NCI-H2029 (cell line): ENCODE measurements at regions not wholly inside any gene's neighbourhood (a gene's known extent, or its start where the extent isn't known, plus 50 kb on each side); places are given as distances from the start of the nearest gene placed in this dataset.

ENCODE experiments used
- DNase-seq: peaks from one replicate; lab custom pipeline; 2025; lab: John Stamatoyannopoulos, UW

DNA sequence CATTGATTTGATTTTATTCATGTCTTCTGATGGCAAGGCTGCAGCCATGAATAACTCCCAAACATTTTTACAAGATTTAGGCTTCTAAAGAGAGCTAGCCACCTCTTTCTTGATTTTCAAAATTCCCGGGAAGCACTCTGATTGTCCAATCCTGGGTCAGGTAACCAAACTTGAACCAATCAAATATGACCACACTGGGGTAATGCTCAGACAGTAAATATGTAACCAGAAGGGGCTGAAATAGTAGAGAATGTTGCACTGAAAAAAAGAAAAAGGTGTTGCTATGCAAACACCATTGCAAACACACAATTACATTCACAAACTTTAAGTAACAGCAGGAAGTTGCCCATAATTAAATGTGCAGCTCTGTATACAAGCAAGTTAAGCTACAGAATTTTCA is 112.9 kb upstream of the IQCM start:
- no peak for DNase-seq

DNA sequence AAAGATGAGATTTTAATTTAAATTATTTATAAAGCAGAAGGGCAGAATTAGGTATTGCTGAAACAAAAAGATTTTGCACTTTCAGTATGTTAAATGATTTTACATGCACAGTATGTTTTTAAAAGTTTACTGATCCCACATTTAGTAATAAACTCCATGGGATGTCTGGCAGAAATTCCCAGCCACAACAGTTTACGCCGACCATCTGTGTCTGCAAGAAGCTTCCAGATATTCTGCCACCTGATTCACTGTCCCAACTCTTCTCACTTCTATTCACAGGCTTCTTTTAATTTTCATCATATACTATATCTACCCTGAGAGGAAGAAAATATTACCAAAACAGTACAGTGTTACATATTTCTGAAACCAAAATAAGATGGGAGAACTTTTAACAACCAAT is 115.8 kb upstream of the IQCM start:
- no peak for DNase-seq

DNA sequence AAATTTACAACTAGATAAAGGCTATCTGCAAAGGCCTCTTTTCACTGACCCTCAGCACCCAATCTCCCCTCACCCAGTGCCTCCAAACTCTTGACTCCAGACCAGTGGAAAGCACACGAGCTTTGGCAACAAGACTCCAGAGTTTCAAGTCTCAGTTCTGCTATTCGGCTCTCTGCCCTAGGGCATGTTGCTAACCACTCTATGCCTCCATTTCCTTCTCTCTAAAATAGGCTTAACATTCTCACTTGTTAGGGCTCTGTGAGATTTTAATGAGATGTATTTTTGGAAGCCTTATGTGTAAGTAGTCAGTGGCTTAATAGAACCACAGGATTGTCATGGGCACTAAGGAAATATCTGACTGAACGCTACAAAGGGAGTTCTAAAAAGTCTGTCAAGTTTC is 116.5 kb upstream of the IQCM start:
- DNase-seq, result no peak

DNA sequence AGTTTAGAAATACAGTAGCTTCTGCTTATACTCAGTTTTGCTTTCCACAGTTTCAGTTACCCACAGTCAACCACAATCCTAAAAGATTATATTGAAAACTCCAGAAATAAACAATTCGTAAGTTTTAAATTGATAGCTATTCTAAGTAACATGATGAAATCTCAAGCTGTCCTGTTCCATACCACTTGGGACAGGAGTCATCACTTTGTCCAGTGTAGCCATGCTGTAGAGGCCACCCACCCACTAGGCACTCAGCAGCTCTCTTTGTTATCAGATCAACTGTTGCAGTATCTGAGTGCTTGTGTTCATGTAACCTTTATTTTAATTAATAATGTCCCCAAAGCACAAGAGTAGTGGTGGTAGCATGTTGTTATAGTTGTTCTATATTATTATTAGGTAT is 117.5 kb upstream of the IQCM start:
- DNase-seq, result no peak

DNA sequence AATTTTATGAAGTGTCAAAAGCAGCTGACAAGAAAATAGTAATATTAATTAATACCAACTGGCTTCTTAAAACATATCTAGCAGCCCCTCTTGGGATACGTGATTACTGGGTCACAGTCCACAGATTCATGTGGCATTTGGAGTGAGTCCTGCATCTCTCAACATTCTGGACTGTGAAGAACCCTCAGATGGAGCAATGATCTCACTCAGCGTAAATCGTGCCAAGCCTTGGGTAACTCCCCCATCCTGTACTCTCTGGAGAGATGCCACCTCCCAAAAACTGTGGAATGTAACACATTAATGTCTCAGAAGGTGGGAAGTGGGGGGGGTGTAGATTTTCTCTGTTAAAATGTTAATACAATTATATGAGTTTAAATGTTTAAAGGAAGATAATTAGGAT is 118.2 kb upstream of the IQCM start:
- DNase-seq, result no peak

DNA sequence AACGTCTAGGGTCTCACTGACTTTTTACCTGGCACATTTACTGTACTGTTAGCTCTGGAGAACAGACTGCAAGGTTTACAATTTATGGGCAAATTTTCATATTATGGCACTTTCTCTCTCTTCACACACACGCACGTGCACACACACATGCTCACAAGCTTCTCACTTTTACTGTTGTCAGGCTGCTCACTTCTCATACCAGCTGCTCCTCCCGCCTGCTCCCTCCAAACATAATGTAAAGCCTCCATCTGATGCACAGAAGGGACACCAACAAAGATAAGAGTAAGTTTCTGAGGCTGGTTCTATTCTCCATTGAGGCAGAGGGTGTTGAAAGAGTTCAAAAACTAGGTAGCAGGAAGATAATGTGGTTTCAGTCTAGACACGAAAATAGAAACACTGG is 128.9 kb upstream of the DCLK2 start:
- DNase-seq, result no peak

DNA sequence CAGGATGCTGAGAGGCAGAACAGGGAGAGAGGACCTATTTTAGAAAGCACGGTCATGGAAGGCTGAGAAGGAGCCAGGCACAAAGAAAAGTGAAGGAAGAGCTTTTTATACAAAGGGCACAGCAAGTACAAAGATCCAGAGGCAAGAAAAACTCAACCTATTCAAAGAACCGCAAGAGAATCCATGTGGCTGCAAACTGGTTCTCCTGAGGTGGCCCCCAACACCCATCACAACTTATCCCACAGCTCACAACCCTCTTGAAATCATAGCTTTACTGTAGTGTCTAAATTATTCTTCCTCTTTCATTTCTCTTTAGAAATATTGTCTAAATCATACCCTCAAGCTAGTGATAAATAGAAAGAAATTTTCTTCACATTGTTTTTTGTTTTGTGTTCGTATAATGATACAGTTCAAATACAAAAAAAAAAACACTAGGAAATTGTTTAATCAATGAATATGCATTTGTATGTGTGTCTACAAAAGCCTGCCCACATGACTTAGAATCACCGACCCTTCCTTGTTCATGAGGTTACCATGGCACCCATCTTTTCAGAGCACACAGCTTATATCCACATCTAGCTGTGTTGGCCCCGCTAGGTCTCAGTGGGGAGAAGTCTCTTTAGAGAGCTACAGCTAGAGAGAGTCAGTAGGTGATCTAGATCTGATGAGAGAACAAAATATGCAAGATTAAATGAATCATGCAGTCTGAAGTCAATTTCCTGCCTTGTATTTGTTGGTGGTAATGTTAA is 126.9 kb upstream of the DCLK2 start:
- DNase-seq, result no peak

DNA sequence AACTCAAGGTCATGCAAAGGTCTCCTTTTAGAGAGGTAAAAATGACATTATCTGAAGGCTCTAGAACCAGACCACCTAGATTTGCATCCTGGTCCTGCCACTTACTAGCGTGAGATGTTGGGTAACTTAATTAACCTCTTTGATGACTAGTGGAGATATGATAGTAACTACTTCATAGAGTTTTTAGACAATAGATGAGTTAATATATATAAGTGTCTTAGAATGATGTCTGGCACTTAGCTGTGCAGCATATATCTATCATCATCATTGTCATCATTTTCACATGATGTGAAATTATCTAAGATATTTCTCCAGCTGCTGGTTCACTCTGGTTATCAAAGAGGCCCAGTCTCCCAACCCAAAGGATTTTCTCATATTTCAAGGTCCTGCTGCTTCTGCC is 126.1 kb upstream of the DCLK2 start:
- DNase-seq, result no peak

DNA sequence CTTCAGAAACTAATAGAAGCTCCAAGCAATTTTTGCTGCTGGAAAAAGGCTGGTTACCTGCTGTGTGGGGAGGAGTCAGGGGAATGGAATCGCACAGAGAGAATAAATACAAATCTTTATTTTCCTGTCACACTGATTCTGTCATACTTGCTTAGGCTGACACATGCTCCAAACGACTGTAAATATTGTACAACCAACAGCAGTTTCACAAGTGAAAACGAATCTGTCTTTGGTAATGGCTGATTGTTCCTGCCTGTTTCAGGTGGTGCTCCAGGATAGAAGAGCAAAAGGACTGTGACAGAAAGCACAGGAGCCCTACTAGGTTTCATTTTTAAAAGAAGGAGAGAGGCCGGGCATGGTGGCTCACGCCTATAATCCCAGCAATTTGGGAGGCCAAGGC is 125.5 kb upstream of the DCLK2 start:
- DNase-seq, result no peak

DNA sequence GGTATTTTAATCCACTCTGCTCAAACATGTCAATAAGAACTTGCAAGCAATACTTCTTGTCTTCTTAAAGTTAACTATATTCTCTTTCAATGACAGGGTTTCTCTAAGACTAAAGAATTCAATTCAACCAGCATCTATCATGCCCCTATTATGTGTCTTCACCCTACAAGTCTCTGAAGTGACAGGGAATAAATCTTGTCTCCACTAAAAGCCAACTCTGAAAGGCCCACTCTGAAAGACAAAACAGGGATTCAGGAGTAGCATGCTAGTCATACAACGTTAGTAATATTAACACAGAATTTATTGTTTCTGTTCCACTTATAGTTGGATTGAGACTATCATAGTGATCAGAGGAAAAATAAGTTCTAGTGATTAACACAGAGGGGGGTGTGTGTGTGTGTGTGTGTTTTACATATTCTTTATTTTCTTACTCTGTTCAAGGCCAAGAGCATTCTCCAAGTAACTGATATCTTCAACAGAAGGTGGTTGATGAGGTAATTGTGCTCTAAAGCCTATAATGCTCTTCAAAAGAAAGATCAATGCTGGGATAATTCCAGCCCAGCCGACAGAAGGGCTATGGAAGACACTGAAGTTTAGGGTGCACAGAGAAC is 122.4 kb upstream of the DCLK2 start:
- DNase-seq, result no peak

DNA sequence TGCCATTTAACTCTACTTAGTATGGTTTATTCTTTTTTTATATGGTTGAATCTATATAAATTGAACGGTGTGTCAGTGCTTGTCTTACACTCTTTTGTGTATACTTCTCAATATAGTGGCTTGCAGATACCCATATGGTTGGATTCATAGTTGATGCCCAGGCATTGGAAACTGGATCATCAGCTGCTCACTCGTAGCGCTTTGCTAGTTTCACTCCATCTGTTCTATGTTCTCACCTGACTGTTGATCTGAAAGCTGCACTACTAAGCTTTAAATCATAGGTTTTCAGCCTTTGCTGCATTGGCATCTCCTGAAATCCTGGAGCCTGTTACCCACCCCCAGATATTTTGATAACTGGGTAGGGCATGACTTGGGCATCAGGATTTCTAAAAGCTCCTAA is 121.6 kb upstream of the DCLK2 start:
- DNase-seq, result no peak

DNA sequence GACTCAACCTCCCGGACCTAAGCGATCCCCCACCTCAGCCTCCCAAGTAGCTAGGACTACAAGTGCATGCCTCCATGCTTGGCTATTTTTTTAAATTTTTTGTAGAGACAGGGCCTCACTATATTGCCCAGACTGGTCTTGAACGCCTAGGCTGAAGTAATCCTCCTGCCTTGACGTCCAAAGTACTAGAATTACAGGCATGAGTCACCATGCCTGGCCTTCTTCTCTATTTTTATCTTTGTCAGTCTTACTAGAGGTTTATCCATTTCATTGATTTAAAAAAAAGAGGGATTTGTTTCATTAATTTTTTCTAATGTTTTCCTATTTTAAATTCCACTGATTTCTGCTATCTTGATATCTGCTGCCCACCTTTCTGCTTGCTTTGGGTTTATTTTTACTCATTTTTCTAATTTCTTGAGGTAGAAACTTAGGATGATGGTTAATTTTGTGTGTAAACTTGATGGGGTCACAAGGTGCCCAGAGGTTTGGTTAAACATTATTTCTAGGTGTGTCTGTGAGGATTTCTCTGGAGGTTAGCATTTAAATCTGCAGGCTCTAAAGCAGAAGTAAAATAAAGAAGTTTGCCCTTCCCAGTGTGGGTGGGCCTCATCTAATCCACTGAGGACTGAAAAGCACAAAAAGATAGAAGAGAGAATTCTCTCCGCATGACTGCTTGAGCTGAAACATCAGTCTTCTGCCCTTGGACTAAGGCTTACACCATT is 116.2 kb upstream of the DCLK2 start:
- no peak for DNase-seq

DNA sequence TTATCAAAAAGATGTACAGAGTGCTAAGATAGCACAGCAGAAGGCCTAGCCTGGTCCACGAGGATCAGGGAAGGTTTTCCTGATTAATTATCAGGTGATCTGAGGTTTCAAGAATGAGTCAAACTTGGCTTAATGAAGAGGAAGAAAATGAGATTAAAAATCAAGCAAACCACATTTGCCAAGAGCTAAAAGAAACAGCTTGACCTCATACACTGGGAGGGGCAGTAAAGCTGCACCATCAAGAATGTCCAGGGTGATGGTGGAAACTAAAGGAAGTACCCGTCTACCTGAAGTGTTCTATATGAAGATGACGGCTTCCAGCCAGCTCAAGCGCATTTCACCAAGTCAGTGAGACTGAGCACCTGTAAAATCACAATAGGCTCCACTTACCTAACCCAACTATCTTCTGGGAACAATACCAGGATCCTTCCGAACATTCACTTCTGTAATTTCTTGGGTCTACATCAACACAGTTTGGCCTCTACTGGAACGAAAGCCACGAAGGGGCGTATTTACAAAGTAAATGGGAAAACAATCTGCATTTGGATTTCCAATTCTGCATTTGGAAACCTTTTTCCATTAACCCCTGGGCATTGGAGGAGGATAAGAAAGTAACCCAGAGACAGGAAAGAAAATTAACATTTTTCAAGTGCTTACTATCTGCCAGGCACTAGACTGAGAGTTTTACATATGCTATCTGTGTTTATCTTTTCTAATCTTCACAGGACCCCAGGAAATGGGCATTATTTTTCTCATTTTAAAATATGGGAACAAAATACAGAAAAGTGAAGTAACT is 114.0 kb upstream of the DCLK2 start:
- DNase-seq, result no peak

DNA sequence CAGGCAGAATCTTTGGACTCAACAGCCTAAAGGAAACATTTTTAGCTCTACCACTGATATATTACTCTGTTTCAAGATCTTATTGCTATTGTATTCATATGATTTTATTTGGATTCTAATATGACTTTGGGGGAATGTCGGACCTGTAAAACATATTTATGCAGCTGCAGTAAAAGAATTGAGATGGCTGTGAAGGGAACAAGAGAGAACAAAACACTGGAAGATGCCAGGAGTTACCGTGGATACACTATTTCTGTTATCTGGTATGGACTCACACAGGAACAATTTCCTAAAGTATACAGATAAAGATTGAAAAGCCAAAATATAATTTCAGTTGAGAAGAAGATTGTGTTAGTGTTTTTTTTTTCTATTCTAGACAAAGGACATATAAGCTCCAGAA is 113.0 kb upstream of the DCLK2 start:
- no peak for DNase-seq

DNA sequence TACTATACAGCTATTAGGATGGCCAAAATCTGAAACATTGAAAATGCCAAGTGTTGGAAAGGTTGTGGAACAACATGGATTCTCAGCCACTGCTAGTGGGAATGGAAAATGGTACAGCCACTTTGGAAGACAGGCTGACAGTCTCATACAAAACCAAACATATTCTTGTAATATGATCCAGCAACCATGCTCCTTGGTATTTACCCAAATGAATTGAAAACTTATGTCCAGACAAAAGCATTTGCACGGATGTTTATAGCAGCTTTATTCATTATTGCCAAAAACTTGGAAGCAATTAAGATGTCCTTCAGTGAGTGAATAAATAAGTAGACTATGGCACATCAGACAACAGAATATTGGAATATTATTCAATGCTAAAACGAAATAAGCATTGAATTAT is 105.8 kb upstream of the DCLK2 start:
- no peak for DNase-seq

DNA sequence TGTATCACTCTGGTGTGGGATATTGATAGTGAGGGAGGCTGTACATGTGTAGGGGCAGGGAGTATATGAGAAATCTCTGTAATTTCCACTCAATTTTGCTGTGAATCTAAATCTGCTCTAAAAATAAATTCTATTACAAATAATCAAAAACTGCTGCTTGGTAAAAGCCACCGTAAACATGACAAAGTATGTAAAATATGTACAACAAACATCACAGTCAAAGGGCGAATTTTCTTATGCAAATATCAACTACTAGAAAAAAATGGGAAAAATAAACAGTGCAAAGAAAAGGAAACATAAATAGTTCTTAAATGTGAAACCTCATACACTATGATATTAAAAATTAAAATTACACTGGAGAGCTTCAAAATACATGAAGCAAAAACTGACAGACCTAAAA is 105.1 kb upstream of the DCLK2 start:
- no peak for DNase-seq

DNA sequence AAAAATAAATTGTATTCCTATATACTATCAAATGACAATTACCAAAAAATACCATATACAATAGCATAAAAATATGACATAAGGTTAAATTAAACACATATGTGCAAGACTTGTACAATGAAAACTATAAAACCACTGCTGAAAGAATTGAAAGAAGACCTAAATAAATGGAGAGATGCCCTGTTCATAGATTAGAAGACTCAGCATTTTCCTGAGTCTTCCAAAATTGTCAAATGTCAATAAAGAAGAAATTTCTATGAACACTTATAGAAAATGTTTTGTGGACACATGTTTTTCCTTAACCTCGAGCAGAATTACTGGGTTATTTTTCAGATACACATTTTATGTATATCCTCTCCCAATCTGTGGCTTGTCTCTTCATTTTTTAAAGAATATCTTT is 103.1 kb upstream of the DCLK2 start:
- DNase-seq, result no peak

DNA sequence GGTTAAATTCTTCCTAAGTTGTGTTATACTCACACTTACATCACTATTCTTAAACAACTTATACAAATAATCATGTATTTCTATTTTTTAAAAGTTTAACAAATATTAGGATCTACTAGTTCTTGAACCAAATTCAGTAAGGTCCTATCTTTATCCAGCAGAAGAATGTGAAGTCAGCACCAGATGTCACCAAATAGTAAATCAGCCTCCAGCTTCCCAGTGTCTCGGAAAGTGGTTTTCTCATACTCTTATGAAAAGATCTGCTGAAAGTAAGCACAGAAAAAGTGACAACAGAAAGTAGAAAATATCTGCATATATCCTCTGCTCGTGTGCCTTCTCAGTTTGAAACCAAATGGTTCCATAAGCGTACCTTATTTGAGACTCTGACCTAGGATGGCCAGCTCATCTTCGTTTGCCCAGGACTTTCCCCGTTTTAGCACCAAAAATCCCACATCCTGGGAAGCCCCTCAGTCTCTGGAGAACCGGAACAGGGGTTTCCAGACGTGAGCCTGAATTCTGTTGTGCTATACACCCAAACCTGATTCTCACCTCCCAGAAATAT is 98.0 kb upstream of the DCLK2 start:
- DNase-seq, result no peak

DNA sequence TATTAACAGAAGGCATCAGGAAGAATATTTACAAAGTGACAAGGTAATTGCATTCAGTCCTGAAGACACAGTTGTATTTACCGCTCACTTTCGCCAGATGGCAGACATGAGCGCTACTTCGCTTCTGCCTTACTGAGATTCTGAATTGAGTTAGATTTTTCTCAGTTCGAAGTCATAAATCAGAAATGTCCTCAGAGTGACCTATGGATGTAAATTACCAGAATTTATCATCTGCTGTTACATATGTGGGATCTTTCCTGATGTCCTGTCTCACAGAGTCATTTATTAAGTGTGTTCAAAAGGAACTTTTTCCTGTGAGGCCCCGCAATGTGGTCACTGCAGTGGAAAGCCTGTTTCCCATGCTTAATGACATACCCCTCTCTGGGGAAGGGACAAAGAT is 97.3 kb upstream of the DCLK2 start:
- peak; percentile 17 for DNase-seq

DNA sequence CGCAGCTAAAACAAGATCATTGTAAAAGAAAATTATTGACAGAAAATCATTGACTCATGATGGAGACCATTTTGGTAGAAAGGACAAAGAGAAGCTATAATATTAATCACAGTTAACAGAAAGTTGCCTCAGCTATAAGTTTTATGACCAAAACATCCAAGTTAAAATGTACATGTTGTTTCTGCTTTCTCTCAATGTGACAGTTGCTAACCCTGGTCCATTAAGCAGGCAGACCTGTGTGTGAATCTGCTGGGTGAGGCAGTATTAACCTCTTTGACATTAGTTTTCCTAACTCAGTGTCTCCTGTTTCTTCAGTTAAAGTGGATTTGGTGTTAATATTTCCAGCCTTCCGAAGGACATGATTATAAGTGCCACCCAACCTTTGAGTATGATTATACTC is 94.8 kb upstream of the DCLK2 start:
- DNase-seq, result no peak

DNA sequence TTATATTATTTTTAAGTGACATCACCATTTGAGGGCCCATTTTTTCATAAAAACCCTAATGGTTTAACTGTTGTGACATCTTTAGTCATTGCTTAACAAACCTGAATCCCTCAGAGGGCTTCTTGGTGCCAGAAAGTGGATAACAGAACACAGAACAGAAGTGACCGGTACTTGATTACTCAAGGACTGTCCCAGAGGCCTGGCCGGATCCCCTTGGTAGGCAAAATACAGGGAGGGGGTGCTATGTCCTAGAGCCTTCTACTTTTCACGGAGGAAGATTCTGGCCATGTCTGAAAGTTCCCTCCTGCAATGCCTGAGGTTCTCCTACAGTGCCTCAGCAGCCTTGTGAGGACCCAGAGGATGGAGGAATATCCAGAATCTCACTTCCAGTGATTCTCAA is 94.3 kb upstream of the DCLK2 start:
- DNase-seq, result no peak

DNA sequence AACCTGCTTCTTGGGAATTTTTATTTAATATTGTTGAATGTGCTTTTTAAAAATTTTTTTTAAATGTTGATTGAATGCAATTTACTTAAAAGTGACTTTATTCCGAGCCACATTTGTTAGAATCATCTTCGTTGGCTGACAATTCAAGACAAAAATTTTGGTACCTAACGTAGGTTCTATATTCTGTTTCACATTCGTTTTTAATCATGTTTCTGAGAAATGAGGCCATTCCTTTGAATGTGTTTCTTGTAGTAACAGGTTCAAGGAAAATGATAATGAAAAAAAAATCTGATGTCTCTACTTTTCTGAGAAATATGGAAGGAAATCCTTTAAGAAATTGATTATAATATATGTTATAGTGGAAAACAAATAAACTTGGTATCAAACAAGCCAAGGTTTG is 92.3 kb upstream of the DCLK2 start:
- DNase-seq, result no peak
